WERI-Rb-1 (cell line): ENCODE measurements at regions not wholly inside any gene's neighbourhood (a gene's known extent, or its start where the extent isn't known, plus 50 kb on each side); places are given as distances from the start of the nearest gene placed in this dataset.

ENCODE experiments used
- DNase-seq: peaks from one replicate; pipeline ENCODE4 v3.0.0-alpha.2; 2020
- H3K27ac ChIP-seq: fragments of 250-450 bp; sonication (Bioruptor Pico); 2 replicates; pipeline ENCODE4 v1.5.1; 2020; ENCODE audit warnings: mild to moderate bottlenecking, moderate library complexity
- H3K27me3 ChIP-seq: fragments of 250-450 bp; sonication (Bioruptor Pico); 2 replicates; pipeline ENCODE4 v1.5.1; 2021; ENCODE audit warnings: mild to moderate bottlenecking, low read depth, moderate library complexity; ENCODE audit not compliant: insufficient read depth, severe bottlenecking
- H3K36me3 ChIP-seq: fragments of 250-450 bp; sonication (Bioruptor Pico); 2 replicates; pipeline ENCODE4 v1.5.1; 2020; ENCODE audit warnings: mild to moderate bottlenecking, moderate library complexity
- H3K4me3 ChIP-seq: 2 replicates; pipeline ENCODE4 v1.5.1; 2011; ENCODE audit warnings: low read depth, mild to moderate bottlenecking, control low read depth, low read length
- H3K9me3 ChIP-seq: fragments of 250-450 bp; sonication (Bioruptor Pico); 2 replicates; pipeline ENCODE4 v1.5.1; 2021; ENCODE audit warnings: mild to moderate bottlenecking, moderate library complexity; ENCODE audit not compliant: severe bottlenecking
- CTCF ChIP-seq: IDR thresholded peaks from 2 replicates; pipeline ENCODE4 v1.5.1; 2011; ENCODE audit warnings: low read depth, mild to moderate bottlenecking, control low read depth, inconsistent platforms, low read length

DNA sequence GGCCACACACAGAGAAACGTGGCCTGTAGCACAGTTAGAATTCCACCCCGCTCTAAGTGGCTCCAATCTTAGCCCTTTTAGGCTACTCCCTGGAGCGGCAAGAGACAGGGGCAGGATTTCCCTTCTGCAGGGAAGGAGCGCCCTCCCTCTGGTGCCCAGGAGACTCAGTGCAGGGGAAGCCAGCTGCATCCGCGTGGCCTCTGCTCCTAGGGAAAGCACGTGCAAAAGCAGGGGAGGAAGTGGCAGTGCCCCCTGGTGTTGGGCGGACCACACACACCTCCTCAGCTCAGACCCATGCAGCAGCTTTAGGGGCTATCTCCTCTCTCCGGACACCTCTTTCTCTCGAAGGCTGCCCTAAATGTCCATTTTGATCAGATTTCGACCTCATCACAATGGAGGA, 50.0 kb downstream of the SPRING1 start:
- Histone ChIP-seq H3K27ac (no peak overlapping the region), H3K36me3 (no peaks in the 10 kb centered on the region), H3K4me3 (no peak overlapping the region), H3K27me3 (no peaks in the 10 kb centered on the region), H3K9me3 (no peaks in the 10 kb centered on the region)
- TF ChIP-seq CTCF = peak; percentile 90
- peak; percentile 74 for DNase-seq

DNA sequence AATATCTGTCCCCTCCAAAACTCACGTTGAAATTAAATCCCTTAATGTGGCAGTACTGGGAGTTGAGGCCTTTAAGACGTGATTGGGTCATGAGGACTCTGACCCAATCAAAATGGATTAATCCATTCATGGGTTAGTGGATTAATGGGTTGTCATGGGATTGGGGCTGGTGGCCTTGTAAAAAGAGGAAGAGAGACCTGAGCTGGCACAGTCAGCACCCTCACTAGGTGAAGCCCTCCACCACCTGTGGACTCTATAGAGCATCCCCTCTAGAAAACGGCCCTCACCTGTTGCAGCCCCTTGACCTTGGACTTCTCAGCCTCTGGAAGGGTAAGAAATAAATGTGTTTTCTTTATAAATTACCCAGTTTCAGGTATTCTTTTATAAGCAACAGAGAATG, 53.0 kb downstream of the SPRING1 start:
- Histone ChIP-seq H3K27ac (no peak overlapping the region), H3K36me3 (no peaks in the 10 kb centered on the region), H3K9me3 (no peaks in the 10 kb centered on the region), H3K4me3 (no peak overlapping the region), H3K27me3 (no peaks in the 10 kb centered on the region)
- DNase-seq = no peak
- no peak for TF ChIP-seq CTCF

- Histone ChIP-seq H3K27ac (no peak overlapping the region), H3K4me3 (no peak overlapping the region), H3K27me3 (no peaks in the 10 kb centered on the region), H3K36me3 (no peaks in the 10 kb centered on the region), H3K9me3 (no peaks in the 10 kb centered on the region)
- no peak for TF ChIP-seq CTCF
- DNase-seq = no peak
These were observed 60.6 kb downstream of the SPRING1 start for GRCh38 chr12:116677202-116677661.

DNA sequence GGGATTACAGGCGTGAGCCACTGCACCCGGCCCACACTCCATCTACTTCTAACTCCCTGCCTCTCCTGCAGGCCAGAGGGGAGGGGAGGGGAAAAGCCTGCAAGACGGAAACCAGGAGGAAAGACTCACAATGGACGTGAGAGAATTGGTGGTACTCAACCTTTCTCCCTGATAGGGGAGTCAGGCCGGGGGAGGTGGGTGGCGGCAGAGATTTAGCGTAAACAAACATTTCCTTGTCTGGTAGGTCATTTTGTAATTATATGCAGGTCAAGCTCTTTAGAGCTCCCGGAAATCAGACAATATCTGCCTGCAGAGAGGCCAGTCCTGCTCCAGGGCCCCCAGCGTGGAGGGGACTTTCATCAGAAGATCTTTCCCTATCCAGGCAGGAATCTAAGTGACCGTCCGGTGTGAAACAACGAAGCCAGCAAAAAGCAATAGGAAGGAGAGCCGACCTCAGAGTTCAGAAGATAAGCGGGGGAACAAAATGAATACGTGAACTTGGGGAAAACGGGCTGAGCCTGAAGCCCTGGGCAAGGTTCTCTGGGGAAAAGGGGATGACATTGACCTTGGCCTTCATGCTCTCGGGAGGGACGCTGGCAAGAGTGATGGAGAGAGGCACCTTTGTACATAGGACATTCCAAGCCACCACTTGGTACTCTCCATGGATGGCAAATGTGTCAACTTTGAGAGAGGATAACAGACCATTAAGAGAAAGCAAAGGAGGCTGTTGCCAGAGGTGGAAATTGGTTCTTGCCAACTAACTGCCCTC, 62.3 kb downstream of the SPRING1 start:
- no peaks in the 10 kb centered on the region for H3K9me3 ChIP-seq
- no peak overlapping the region for H3K27ac ChIP-seq
- no peak for TF ChIP-seq CTCF
- no peaks in the 10 kb centered on the region for H3K27me3 ChIP-seq
- H3K36me3 ChIP-seq = no peaks in the 10 kb centered on the region
- H3K4me3 ChIP-seq = no peak overlapping the region
- DNase-seq = no peak

DNA sequence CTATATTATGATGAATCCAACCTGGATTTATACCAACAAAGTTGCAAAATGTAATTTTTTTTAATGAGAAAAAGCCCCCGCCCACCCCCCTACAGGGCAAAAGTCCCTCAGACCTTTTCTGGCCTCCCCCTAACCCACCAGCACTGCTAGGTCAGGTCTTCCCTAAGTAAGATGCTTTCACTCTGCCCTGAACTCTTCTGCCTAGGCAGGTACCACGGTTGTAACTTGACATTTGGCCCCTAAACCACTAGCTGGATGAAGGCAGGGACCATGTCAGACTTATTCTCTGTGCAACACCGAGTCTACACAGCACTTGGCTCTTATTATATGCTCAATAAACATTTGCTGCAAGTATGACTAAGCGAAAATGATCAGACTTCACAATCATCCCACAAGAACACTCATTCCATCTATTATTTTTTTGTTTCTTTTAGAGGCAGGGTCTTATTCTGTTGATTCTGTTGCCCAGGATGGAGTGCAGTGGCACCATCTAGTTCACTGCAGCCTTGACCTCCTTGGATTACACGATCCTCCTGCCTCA, 63.2 kb downstream of the SPRING1 start:
- Histone ChIP-seq H3K36me3 (no peaks in the 10 kb centered on the region), H3K27me3 (no peaks in the 10 kb centered on the region), H3K4me3 (no peak overlapping the region), H3K27ac (no peak overlapping the region), H3K9me3 (no peaks in the 10 kb centered on the region)
- TF ChIP-seq CTCF = no peak
- no peak for DNase-seq
